Fibroblast of peridontal ligament (primary cell): ENCODE measurements at regions not wholly inside any gene's neighbourhood (a gene's known extent, or its start where the extent isn't known, plus 50 kb on each side); places are given as distances from the start of the nearest gene placed in this dataset.

Experiments used
- DNase-seq: peaks from one replicate; pipeline ENCODE4 v3.0.0-alpha.2; 2010; ENCODE audit errors: extremely low read depth

DNA sequence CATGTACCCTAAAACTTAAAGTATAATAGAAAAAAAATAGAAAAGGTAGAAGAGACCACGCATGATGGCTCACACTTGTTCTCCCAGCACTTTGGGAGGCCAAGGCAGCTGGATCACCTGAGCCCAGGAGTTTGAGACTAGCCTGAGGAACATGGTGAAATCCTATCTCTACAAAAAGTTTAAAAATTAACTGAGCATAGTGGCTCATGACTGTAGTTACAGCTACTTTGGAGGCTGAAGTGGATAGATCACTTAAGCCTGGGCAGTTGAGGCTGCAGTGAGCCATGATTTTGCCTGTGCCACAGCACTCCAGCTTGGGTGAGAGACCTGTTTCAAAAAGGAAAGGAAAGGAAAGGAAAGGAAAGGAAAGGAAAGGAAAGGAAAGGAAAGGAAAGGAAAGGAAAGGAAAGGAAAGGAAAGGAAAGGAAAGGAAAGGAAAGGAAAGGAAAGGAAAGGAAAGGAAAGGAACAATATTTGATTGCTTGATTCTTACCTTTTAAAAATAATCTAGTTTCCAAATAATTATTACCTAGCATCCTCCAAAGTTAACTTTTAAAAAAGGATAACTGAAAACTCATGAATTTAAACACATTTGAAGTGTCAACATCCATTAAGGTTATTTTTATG lies 99.9 kb upstream of the PAX6 start:
- no peak for DNase-seq

DNA sequence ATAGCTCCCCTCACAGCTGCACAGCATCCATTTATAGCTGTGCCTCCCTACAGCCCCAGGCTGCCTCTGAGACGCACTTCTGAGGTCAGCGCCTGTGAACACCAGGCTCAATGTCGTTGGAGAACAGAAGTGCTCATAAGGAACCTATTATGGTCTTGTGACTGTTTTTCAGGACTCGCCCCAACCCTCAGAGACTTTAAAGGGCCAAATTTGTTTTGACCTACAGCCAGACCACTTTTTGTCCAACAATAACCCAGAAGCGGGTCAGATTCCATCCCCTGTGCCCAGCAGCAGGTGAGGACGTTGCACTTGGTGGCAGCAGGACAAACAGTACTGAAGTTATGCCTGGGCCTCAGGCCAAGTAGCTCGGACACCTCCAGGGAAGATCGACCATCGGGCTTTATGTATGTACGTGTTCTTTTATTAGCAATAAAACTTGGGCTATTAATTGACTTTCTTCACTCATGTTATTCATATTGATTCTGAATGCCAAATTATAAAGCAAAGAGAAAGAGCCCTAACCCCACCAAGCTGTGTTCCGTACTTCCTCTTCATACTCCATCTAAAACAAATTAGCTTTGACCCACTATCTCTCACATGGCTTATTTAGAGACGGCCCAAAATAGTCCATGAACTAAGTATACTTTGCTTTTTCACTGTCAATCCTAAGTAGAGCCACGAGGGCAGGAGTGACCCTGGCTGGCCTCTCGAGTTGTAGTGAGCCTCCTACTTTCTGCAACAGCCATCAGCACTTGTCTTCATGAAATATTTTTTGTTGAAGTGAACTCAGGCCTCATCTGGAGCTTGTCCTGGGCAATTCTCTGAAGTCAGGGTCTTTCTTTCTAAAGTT lies 92.3 kb upstream of the PAX6 start:
- no peak for DNase-seq

DNA sequence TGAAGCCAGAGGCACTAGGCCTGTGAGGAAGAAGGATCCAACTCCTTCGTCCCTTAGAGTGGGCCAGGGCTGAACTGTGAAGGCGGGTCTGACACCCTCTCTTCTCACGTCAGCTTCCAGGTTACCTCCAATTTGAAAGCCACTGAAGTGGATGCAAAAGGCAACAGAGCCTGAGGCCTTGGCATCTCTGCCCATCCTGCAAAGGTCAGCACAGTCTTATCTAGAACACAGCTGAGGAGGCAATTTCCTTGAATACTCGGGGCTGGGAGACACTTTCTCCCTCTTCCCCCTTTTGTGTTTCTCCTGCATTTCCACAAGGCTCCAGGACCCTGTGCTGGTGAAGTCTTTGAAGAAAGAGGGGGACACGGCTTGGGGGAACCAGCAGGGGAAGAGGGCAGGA lies 91.6 kb upstream of the PAX6 start:
- DNase-seq = no peak

DNA sequence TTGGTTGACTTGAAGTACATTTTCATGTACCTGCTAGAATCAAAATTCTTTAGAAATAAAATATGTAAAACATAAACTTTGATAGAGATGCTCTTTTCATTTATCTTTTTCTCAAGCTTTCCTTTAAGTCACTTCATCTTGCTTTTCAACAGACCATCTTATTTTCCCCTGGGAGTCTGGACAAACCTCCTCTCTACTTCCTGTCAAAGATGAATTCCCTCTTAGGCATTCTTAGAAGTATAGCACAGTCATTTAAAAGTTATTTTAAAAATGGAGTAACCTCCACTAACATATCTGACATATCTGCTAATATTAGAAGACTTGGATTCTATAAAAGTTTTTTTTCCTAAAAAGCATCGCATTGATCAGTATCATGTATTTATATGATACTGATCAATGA lies 84.8 kb upstream of the PAX6 start:
- no peak for DNase-seq

- no peak for DNase-seq
These were observed 76.1 kb upstream of the PAX6 start for GRCh38 chr11:31887180-31887579.

DNA sequence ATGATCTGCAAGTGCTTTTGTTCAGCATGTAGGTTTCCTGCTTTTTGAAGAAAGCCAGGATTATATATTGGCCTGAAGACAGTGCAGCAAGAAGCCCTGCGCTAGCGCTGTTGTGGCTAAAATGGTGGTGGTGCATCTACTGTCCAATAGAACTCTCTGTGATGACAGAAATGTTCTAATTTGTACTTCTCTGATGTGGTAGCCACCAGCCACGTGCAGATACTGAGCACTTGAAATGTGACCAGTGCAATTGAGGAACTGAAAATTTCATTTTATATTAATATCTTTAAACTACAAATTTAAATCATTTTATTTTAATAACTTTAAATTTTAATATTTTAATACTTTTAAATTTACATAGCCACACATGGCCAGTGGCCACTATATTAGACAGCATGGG lies 73.0 kb upstream of the PAX6 start:
- no peak for DNase-seq

DNA sequence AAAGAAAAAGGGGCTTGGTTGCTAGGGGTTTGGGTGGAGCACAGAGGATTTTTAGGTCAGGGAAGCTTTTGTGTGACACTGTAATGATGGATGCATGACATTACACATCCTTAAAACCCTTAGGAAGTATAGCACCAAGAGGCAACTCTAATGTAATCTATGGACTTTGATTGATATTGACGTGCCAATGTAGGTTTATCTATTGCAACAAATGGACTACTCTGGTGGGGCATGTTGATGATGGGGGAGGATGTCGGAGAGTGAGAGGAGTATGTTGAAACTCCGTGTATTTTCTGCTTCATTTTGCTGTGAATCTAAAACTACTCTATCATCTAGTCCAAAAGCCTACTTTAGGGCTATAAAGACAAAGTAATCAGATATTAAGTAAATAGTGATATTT lies 72.3 kb upstream of the PAX6 start:
- no peak for DNase-seq

- no peak for DNase-seq
These were observed 71.8 kb upstream of the PAX6 start for GRCh38 chr11:31882951-31883392.

DNA sequence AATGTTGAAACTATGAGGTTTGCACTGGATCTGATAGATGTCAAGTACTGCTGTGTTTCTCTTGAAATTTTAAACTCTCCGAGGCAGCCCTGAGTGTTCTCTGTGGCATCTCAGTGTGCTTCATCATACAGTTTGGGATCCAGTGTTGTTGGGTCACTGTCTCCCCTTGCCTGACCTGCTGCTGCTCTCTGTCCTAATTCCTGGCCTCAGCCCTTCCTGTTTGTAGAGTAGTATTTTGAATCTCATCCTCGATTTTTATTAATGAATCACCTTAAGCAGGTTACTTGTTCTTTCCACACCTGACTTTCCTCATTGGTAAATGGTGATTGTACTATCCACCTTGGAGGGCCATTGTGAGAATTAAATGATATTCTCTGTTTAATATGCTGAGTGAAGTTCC lies 70.7 kb upstream of the PAX6 start:
- DNase-seq = no peak

DNA sequence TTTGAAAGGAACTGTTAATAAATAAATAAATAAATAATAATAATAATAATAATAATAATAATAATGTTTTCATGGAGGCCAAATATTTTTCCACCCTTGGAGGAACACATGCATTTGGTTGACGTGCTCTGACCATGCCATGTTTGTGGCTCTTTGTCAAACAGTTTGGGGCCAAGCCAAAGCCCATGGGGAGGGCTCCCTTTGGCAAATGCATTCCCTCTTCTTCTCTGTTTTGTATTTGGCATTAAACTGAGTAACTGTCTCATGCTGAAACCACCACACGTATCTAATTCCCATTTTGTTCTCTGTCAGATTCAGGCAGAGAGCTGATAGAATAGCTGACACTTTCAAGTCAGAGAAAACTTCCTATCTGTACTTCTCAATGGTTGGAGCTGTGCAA lies 68.6 kb upstream of the PAX6 start:
- no peak for DNase-seq

DNA sequence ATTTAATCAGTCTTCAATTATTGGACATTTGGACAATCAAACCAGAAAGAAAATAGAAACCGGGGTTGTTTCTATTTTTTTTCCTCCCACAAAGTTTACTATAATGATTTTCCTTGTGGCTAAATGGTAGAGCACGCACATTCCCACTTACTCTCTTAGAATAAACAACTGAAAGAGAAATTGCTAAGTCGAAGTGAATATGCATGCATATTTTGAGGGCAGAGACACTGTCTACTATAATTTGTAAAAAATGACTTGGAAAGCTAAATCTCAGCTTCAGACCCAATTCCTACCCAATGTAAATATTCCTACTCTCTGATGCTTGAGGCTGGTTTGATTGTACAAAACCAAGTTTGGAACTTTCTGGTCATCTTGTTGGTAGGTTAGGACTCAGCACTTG lies 66.7 kb upstream of the PAX6 start:
- DNase-seq = no peak

DNA sequence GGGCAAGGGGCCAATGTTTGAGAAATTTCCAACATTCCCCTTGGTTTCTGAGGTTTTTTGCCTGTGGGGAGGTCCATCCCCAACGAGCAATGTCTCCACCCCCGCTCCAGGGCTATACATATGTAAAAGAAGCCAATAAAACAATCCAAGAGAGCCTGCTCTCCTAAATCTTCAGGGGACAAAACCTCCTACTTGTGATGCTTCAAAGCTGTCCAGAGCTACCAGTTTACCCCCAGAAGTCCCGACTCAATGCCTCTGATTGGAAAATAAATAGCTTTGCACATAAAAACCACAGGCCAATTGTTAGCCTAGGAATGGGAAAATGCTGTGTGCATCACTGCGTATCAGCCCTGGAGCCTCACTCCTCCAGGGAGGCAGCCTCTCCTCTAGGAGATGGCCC lies 66.0 kb upstream of the PAX6 start:
- no peak for DNase-seq

- no peak for DNase-seq
These were observed 64.9 kb upstream of the PAX6 start for GRCh38 chr11:31875866-31876560.

DNA sequence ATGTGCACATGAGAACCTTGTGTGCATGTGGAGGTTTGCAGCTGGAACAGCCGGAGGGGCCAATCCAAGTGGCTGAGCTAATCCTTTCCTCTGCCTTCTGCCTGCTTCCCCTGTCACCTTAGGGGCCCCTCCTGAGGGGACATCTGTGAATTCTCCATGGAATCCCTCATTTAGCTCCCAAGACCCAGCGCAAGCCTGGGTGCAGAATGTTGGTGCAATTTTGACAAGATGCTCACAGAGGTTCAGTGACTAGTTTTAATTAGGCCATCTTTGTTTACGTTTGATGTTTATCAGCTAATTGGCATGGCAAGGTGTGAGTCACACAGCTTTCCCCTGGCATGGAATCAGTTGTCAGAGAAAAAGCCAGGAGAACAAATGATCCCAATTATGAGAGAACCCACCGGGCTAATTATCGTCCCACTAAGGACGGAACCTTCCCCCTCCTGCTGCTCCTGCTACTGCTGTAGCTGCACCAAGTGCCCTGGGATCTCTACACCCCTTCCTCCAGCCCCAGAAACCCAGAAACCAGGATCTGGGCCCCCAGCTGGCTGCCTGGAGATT lies 63.6 kb upstream of the PAX6 start:
- no peak for DNase-seq

DNA sequence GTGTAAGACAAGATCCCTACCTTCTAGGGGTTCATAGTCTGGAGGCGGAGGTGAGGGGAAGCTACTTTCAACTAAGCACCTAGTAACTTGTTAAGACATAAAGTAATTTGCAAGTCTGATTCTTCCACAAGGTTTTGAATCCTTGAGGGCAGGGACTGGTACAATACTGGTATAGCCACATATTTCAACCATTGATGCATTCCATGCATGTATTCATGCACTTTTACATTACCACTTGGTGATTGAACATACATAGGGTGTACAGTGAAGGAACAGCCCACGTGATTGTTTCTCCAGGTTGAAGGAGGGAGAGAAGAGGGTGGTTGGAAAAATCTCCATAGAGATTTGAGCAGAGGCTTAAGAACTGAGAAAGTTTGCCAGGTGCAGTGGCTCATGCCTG lies 62.0 kb upstream of the PAX6 start:
- DNase-seq = no peak

- DNase-seq = no peak
These were observed 60.9 kb upstream of the PAX6 start for GRCh38 chr11:31872076-31872443.

DNA sequence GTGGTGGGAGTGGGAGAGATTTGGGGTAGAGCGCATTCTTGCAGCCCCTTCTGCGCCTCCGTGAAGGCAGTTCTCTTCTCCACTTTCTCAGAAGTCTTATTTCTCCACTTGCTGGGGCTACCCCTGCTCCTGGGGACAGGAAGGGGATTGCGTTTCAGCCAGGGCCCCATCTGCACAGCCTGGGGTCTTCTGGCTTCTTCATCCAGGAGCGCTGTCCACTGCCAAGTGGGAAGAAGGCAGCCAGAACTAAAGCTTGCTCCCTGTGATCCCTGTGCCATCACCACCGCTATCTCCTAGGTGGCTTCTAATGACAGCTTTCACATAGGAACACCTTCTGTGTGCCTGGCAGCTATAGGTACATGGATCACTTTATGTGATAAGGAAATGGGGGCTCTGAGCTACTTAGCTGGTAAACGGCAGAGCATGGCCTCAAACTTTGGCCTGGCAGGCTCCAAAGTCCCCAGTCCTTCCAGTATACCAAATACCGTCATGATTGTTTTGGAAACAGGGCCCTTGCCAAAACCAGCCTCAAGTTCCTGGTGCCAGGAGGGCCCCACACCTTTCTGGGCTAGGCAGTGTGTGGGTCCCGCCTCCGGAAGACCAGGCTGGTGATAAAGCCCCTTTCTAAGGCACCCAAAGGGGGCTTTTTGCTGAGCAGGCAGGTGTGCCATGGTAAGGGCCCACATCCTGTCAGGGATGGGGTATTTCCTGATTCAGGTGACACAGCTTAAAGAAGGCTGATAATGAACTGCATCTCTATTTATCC lies 60.4 kb upstream of the PAX6 start:
- DNase-seq = no peak

DNA sequence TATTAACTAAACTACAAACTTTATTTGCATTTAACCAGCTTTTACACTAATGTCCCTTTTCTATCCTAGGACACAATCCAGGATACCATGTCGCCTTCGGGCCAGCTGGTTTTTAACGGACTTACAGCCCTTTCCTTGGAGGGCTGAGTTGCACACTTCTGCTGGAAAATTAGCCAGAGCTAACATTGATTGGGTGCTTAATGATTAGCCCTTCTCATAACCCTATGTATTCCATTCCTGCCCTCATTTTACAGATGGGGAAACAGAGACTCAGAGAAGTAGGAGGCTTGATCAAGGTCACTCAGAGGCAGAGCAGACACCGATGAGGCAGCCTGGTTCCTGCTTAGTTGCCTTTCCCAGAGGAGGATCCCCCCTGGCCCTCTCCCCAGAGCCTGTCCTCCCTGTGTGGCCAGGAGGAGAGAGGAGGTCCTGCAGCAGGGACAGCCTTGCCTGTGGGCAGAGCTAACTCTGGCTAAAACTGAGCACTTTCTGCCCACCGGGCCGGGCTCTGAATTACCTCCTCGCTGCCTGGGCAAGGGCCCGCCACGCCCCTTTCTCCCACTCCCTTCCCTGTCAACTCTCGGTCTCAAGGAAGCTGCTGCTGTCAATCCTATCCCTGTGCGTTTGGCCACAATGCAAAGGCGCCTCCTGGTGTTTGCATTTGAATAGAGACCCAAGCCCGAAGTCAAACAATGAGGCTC lies 59.6 kb upstream of the PAX6 start:
- DNase-seq = peak; percentile 42

DNA sequence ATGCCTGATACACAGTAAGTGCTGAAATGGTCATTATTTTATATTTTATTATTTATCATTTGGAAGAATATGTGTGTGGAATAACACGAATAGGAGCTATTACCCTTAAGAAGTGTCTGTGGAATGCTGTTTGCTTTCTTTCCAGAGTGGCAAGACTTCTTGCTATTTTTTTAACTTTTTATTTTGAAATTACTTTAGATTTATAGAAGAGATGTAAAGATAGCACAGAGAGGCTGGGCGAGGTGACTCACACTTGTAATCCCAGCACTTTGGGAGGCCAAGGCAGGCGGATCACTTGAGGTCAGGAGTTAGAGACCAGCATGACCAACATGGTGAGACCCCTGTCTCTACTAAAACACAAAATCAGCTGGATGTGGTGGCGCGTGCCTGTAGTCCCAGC lies 58.9 kb upstream of the PAX6 start:
- DNase-seq = no peak

DNA sequence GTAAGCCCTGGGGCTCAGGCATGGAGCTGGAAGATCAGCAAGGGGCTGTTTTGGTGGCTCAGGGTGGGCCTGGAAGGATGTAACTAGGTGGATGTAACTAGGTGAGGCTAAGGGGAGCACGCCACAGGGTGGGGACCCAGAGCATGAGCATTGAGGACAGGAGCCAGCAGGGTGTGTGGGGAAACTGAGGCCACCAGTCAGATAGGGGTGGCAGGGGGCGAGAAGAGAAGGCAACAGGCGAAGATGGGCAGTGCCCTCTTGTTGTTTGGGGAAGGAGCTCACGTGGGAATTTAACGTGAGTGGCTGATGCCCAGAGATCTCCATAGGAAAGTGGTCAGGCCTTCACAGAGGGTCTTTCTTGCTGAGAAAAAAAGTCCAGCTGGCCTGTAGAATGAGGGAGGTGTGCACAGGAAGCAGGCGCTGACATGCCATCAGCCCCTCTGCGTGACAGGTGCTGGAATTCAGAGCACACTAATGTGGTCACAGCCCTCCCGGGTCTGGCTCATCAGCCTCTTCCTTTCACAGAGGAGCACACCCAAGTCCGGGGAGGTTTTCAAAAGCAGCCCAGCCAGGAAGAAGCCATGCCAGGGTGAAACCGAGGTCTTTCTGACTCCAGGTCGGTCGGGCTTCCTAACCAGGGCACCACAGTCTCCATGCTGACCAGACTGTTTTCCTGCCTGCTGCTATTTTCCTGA lies 54.6 kb upstream of the PAX6 start:
- no peak for DNase-seq
